ENCODE measurements at regions not wholly inside any gene's neighbourhood (a gene's known extent, or its start where the extent isn't known, plus 50 kb on each side); places are given as distances from the start of the nearest gene placed in this dataset.

DNA sequence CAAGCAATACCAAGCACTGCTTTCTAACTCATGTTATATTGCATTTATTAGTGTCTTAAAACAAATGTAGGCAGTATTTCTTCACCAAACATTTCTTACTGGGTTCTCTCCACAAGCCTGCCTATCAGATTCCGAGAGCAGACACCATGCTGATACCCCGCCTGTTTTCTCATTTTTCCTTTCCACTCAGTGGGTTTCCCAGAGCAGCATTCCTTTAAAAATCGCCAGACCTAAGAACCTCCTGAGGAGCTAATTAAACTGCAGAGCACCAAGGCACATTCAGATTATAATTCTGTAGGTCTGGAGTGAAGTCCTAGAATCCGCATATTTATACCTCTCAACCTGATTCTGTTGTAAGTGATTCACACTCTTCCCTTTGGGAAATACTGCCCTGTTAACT is 405.6 kb downstream of the TNS1 start:
- ChIA-PET CTCF (no interaction called here), POLR2A (no interaction called here)
- TF ChIP-seq, protein P1, sequence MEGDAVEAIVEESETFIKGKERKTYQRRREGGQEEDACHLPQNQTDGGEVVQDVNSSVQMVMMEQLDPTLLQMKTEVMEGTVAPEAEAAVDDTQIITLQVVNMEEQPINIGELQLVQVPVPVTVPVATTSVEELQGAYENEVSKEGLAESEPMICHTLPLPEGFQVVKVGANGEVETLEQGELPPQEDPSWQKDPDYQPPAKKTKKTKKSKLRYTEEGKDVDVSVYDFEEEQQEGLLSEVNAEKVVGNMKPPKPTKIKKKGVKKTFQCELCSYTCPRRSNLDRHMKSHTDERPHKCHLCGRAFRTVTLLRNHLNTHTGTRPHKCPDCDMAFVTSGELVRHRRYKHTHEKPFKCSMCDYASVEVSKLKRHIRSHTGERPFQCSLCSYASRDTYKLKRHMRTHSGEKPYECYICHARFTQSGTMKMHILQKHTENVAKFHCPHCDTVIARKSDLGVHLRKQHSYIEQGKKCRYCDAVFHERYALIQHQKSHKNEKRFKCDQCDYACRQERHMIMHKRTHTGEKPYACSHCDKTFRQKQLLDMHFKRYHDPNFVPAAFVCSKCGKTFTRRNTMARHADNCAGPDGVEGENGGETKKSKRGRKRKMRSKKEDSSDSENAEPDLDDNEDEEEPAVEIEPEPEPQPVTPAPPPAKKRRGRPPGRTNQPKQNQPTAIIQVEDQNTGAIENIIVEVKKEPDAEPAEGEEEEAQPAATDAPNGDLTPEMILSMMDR (IDR thresholded peaks at IDR 0.05) = no peak
- TF ChIP-seq TCF7L2 (IDR thresholded peaks at IDR 0.05; ENCODE audit: low read depth, low read length) (no peak), SIN3A (IDR thresholded peaks at IDR 0.05; ENCODE audit: borderline replicate concordance, insufficient read depth, low read depth, low read length) (no peak), POLR2AphosphoS5 (IDR thresholded peaks at IDR 0.05; ENCODE audit: low read depth, low read length) (no peak)
- TF ChIP-seq, protein P2, sequence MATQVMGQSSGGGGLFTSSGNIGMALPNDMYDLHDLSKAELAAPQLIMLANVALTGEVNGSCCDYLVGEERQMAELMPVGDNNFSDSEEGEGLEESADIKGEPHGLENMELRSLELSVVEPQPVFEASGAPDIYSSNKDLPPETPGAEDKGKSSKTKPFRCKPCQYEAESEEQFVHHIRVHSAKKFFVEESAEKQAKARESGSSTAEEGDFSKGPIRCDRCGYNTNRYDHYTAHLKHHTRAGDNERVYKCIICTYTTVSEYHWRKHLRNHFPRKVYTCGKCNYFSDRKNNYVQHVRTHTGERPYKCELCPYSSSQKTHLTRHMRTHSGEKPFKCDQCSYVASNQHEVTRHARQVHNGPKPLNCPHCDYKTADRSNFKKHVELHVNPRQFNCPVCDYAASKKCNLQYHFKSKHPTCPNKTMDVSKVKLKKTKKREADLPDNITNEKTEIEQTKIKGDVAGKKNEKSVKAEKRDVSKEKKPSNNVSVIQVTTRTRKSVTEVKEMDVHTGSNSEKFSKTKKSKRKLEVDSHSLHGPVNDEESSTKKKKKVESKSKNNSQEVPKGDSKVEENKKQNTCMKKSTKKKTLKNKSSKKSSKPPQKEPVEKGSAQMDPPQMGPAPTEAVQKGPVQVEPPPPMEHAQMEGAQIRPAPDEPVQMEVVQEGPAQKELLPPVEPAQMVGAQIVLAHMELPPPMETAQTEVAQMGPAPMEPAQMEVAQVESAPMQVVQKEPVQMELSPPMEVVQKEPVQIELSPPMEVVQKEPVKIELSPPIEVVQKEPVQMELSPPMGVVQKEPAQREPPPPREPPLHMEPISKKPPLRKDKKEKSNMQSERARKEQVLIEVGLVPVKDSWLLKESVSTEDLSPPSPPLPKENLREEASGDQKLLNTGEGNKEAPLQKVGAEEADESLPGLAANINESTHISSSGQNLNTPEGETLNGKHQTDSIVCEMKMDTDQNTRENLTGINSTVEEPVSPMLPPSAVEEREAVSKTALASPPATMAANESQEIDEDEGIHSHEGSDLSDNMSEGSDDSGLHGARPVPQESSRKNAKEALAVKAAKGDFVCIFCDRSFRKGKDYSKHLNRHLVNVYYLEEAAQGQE (IDR thresholded peaks at IDR 0.05; ENCODE audit: insufficient read depth in 1 of 2, low read depth in 2 of 2, low read length in 1 of 2) = no peak
- ATAC-seq (no peak), DNase-seq (ENCODE audit: low read depth, low spot score) (no peak)
- no peaks in the 10 kb centered on the region for H3K9me3 ChIP-seq (ENCODE audit: control insufficient read depth, insufficient read depth, low read depth, low read length)
- intact Hi-C loops (cut with micrococcal nuclease; ENCODE audit: unreplicated experiment) = no loop called here
- in situ Hi-C loops (cut with HindIII; ENCODE audit: low pct_unique_long_range_greater_than_20kb, low sequenced_read_pairs) = no loop called here
- no peaks in the 10 kb centered on the region for H3K4me1 ChIP-seq (ENCODE audit: control insufficient read depth, insufficient read depth, low read length)
- peaks cover 7% of the 10 kb centered on the region; the same call in 1 of the 2 replicates for H3K27me3 ChIP-seq (ENCODE audit: control insufficient read depth, insufficient read depth, low read length)
- H3K27ac ChIP-seq (ENCODE audit: low read length) = no peak overlapping the region
- H3K4me3 ChIP-seq (ENCODE audit: low read depth in 2 of 2, low read length in 2 of 2) = no peak overlapping the region
- H3K36me3 ChIP-seq (ENCODE audit: control insufficient read depth, insufficient read depth, low read length) = no peaks in the 10 kb centered on the region
- BruUV-seq (replicated peaks) = no TSS peak

DNA sequence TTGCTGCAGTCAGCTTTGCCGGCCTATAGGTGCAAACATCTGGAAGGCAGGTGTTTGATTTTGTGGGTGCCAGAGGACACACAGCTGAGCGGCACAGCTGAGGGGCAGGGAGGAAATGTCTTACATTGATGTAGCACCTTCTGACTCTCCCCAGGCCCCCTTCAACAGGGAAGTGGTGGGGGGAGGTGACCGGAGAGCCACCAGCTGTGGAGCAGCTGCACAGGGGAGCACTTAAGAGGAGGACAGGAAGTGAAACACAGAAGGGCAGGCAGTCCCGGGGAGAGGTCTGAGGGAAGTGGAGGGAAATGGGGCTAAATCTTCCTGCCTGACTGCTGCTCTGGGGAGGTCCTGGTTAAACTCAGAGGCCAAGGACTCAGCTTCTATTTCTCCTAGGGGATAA is 409.1 kb downstream of the TNS1 start:
- TF ChIP-seq, protein P2 (IDR thresholded peaks at IDR 0.05; ENCODE audit: insufficient read depth in 1 of 2, low read depth in 2 of 2, low read length in 1 of 2) = no peak
- TF ChIP-seq POLR2AphosphoS5 (IDR thresholded peaks at IDR 0.05; ENCODE audit: low read depth, low read length) = no peak
- TF ChIP-seq TCF7L2 (IDR thresholded peaks at IDR 0.05; ENCODE audit: low read depth, low read length) = no peak
- TF ChIP-seq, protein P1 (IDR thresholded peaks at IDR 0.05) = no peak
- TF ChIP-seq SIN3A (IDR thresholded peaks at IDR 0.05; ENCODE audit: borderline replicate concordance, insufficient read depth, low read depth, low read length) = no peak
- Histone ChIP-seq H3K9me3 (ENCODE audit: control insufficient read depth, insufficient read depth, low read depth, low read length) (no peaks in the 10 kb centered on the region), H3K27me3 (ENCODE audit: control insufficient read depth, insufficient read depth, low read length) (no peaks in the 10 kb centered on the region), H3K27ac (ENCODE audit: low read length) (no peak overlapping the region), H3K4me1 (ENCODE audit: control insufficient read depth, insufficient read depth, low read length) (no peaks in the 10 kb centered on the region), H3K4me3 (ENCODE audit: low read depth in 2 of 2, low read length in 2 of 2) (no peak overlapping the region), H3K36me3 (ENCODE audit: control insufficient read depth, insufficient read depth, low read length) (no peaks in the 10 kb centered on the region)
- ChIA-PET CTCF (no interaction called here), POLR2A (no interaction called here)
- intact Hi-C loops (cut with micrococcal nuclease; ENCODE audit: unreplicated experiment) (no loop called here), in situ Hi-C loops (cut with HindIII; ENCODE audit: low pct_unique_long_range_greater_than_20kb, low sequenced_read_pairs) (no loop called here)
- DNase-seq (ENCODE audit: low read depth, low spot score) (no peak), ATAC-seq (no peak)
- BruUV-seq (replicated peaks) = no TSS peak

Data from Panc1 (cell line).